GM23338 (cell line): ENCODE measurements at regions not wholly inside any gene's neighbourhood (a gene's known extent, or its start where the extent isn't known, plus 50 kb on each side); places are given as distances from the start of the nearest gene placed in this dataset.

Source experiments
- ATAC-seq: fragments of 200-7000 bp; cut with Tn5 transposase; 3 replicates; pipeline ENCODE4 v1.9.1; 2020
- DNase-seq: peaks from one replicate; pipeline ENCODE4 v3.0.0-alpha.2; 2015; ENCODE audit warnings: low spot score
- H2AFZ ChIP-seq: fragments of 200-600 bp; sonication (generic); 2 replicates; pipeline ENCODE4 v1.8.0; 2016; ENCODE audit warnings: antibody characterized with exemption, mild to moderate bottlenecking, moderate library complexity
- H3F3A ChIP-seq: fragments of 200-600 bp; sonication (generic); replicated peaks from 2 replicates; pipeline ENCODE4 v1.8.0; 2017; ENCODE audit warnings: antibody characterized with exemption, mixed run types, low read depth
- H3K27ac ChIP-seq: fragments of 200-600 bp; sonication (generic); 2 replicates; pipeline ENCODE4 v1.6.1; 2016; ENCODE audit warnings: low read depth
- H3K27me3 ChIP-seq: fragments of 200-600 bp; sonication (generic); 2 replicates; pipeline ENCODE4 v1.8.0; 2016; ENCODE audit warnings: mild to moderate bottlenecking, mixed run types, moderate library complexity; ENCODE audit not compliant: insufficient read depth
- H3K36me3 ChIP-seq: fragments of 200-600 bp; sonication (generic); 2 replicates; pipeline ENCODE4 v1.8.0; 2016; ENCODE audit warnings: mild to moderate bottlenecking; ENCODE audit not compliant: insufficient read depth
- H3K4me1 ChIP-seq: fragments of 200-600 bp; sonication (generic); 2 replicates; pipeline ENCODE4 v1.8.0; 2016; ENCODE audit warnings: mild to moderate bottlenecking, moderate library complexity; ENCODE audit not compliant: insufficient read depth
- H3K4me2 ChIP-seq: fragments of 200-600 bp; sonication (generic); 2 replicates; pipeline ENCODE4 v1.7.1; 2017; ENCODE audit warnings: mixed run types
- H3K4me3 ChIP-seq: fragments of 200-600 bp; sonication (generic); 2 replicates; pipeline ENCODE4 v1.6.1; 2016; ENCODE audit warnings: mixed run types
- H3K79me2 ChIP-seq: fragments of 200-600 bp; sonication (generic); replicated peaks from 2 replicates; pipeline ENCODE4 v1.8.0; 2017; ENCODE audit warnings: mild to moderate bottlenecking; ENCODE audit not compliant: insufficient read depth
- H3K9me2 ChIP-seq: fragments of 200-600 bp; sonication (generic); 2 replicates; pipeline ENCODE4 v1.8.0; 2017; ENCODE audit not compliant: insufficient read depth
- H4K20me1 ChIP-seq: fragments of 200-600 bp; sonication (generic); replicated peaks from 2 replicates; pipeline ENCODE4 v1.8.0; 2017; ENCODE audit warnings: mild to moderate bottlenecking; ENCODE audit not compliant: insufficient read depth
- H3K27ac Mint-ChIP-seq: 2 replicates; pipeline ENCODE4 v1.8.0; 2020; ENCODE audit warnings: inconsistent platforms, mild to moderate bottlenecking, moderate library complexity, mixed read lengths
- H3K27me3 Mint-ChIP-seq: 3 replicates; pipeline ENCODE4 v1.8.0; 2022; ENCODE audit warnings: low read depth, mild to moderate bottlenecking, moderate library complexity, mixed read lengths, inconsistent platforms; ENCODE audit not compliant: insufficient read depth, poor library complexity
- H3K36me3 Mint-ChIP-seq: 3 replicates; pipeline ENCODE4 v1.8.0; 2021; ENCODE audit warnings: low read depth, mild to moderate bottlenecking, inconsistent platforms, moderate library complexity, mixed read lengths
- H3K4me1 Mint-ChIP-seq: 3 replicates; pipeline ENCODE4 v1.8.0; 2020; ENCODE audit warnings: mild to moderate bottlenecking, inconsistent platforms, mixed read lengths
- H3K4me3 Mint-ChIP-seq: 3 replicates; pipeline ENCODE4 v1.8.0; 2021; ENCODE audit warnings: moderate library complexity, mild to moderate bottlenecking, inconsistent platforms, mixed read lengths
- H3K9me3 Mint-ChIP-seq: 3 replicates; pipeline ENCODE4 v1.8.0; 2020; ENCODE audit warnings: moderate library complexity, mild to moderate bottlenecking, inconsistent platforms, mixed read lengths
- CREB1 ChIP-seq: fragments of 250-450 bp; sonication (Bioruptor Pico); IDR thresholded peaks from 2 replicates; pipeline ENCODE4 v1.5.0; 2020; ENCODE audit warnings: low read depth, mild to moderate bottlenecking, moderate library complexity
- EZH2 ChIP-seq: fragments of 200-600 bp; sonication (generic); IDR thresholded peaks from one replicate; pipeline ENCODE4 v1.8.0; 2017; ENCODE audit warnings: antibody characterized with exemption, mild to moderate bottlenecking, low read depth; ENCODE audit not compliant: unreplicated experiment
- EZH2phosphoT487 ChIP-seq: fragments of 200-600 bp; sonication (generic); IDR thresholded peaks from one replicate; pipeline ENCODE4 v1.8.1; 2018; ENCODE audit warnings: antibody characterized with exemption; ENCODE audit not compliant: unreplicated experiment
- JUNB ChIP-seq: IDR thresholded peaks from one replicate; pipeline ENCODE4 v1.6.1; 2016; ENCODE audit warnings: antibody characterized with exemption; ENCODE audit not compliant: unreplicated experiment
- NANOG ChIP-seq: IDR thresholded peaks from 2 replicates; pipeline ENCODE4 v1.6.1; 2016; ENCODE audit warnings: antibody characterized with exemption, borderline replicate concordance
- POLR2AphosphoS5 ChIP-seq: IDR thresholded peaks from 2 replicates; pipeline ENCODE4 v1.6.1; 2016; ENCODE audit warnings: antibody characterized with exemption, low read depth
- STAT1 ChIP-seq: IDR thresholded peaks from one replicate; pipeline ENCODE4 v1.6.1; 2016; ENCODE audit warnings: antibody characterized with exemption; ENCODE audit not compliant: unreplicated experiment
- ZNF114 ChIP-seq: fragments of 250-450 bp; sonication (Bioruptor Pico); IDR thresholded peaks from 2 replicates; pipeline ENCODE4 v1.5.0; 2020; ENCODE audit warnings: mild to moderate bottlenecking, moderate library complexity
- ZNF331 ChIP-seq: fragments of 250-450 bp; sonication (Bioruptor Pico); IDR thresholded peaks from 2 replicates; pipeline ENCODE4 v1.5.0; 2020; ENCODE audit warnings: low read depth, mild to moderate bottlenecking, moderate library complexity
- TF ChIP-seq, protein P1 (sequence below), 2 experiments: fragments of 200-600 bp in 1 of 2; sonication (generic) in 1 of 2; conservative IDR thresholded peaks; 2 replicates each; pipeline versions ENCODE4 v1.5.1 to v1.6.1; 2016 to 2017; ENCODE audit warnings: antibody characterized with exemption in 2 of 2, low read depth in 2 of 2, mild to moderate bottlenecking in 2 of 2, moderate library complexity in 1 of 2
- TF ChIP-seq, protein P2 (sequence below): IDR thresholded peaks from one replicate; pipeline ENCODE4 v1.6.1; 2018; ENCODE audit warnings: antibody characterized with exemption; ENCODE audit not compliant: unreplicated experiment
- TF ChIP-seq, protein P3 (sequence below): fragments of 250-450 bp; sonication (Bioruptor Pico); IDR thresholded peaks from 2 replicates; pipeline ENCODE4 v1.5.0; 2020; ENCODE audit warnings: mild to moderate bottlenecking, moderate library complexity
- TF ChIP-seq, protein P4 (sequence below): IDR thresholded peaks from 2 replicates; pipeline ENCODE4 v1.6.1; 2016; ENCODE audit warnings: antibody characterized with exemption

DNA sequence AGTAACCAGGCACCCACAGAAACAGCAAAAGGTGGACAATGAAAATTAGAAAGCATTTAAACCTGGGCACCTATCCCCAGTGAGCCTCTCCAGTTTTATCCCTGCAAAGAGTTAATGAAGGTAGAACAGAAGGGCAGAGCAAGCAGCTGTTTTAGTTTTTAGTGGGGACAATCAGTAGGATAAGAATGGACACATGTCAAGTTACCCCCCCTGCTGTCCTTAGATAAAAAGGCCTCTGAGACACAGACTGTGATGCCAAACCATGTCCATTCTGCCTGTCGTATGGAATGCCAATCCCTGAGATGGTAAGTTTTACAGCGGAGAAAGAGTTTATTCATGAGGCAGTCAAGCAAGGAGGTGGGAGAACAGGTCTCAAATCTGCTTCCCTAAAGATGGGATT is 162.6 kb upstream of the AGR3 start:
- no peak for DNase-seq
- TF ChIP-seq EZH2 = no peak
- no peak for TF ChIP-seq JUNB
- TF ChIP-seq CREB1 (CRISPR knock-in tag) = no peak
- no peak for TF ChIP-seq NANOG
- TF ChIP-seq, protein P1, sequence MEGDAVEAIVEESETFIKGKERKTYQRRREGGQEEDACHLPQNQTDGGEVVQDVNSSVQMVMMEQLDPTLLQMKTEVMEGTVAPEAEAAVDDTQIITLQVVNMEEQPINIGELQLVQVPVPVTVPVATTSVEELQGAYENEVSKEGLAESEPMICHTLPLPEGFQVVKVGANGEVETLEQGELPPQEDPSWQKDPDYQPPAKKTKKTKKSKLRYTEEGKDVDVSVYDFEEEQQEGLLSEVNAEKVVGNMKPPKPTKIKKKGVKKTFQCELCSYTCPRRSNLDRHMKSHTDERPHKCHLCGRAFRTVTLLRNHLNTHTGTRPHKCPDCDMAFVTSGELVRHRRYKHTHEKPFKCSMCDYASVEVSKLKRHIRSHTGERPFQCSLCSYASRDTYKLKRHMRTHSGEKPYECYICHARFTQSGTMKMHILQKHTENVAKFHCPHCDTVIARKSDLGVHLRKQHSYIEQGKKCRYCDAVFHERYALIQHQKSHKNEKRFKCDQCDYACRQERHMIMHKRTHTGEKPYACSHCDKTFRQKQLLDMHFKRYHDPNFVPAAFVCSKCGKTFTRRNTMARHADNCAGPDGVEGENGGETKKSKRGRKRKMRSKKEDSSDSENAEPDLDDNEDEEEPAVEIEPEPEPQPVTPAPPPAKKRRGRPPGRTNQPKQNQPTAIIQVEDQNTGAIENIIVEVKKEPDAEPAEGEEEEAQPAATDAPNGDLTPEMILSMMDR (conservative IDR thresholded peaks at IDR 0.05; ENCODE audit: low read depth in 2 of 2) = no peak
- TF ChIP-seq, protein P2, sequence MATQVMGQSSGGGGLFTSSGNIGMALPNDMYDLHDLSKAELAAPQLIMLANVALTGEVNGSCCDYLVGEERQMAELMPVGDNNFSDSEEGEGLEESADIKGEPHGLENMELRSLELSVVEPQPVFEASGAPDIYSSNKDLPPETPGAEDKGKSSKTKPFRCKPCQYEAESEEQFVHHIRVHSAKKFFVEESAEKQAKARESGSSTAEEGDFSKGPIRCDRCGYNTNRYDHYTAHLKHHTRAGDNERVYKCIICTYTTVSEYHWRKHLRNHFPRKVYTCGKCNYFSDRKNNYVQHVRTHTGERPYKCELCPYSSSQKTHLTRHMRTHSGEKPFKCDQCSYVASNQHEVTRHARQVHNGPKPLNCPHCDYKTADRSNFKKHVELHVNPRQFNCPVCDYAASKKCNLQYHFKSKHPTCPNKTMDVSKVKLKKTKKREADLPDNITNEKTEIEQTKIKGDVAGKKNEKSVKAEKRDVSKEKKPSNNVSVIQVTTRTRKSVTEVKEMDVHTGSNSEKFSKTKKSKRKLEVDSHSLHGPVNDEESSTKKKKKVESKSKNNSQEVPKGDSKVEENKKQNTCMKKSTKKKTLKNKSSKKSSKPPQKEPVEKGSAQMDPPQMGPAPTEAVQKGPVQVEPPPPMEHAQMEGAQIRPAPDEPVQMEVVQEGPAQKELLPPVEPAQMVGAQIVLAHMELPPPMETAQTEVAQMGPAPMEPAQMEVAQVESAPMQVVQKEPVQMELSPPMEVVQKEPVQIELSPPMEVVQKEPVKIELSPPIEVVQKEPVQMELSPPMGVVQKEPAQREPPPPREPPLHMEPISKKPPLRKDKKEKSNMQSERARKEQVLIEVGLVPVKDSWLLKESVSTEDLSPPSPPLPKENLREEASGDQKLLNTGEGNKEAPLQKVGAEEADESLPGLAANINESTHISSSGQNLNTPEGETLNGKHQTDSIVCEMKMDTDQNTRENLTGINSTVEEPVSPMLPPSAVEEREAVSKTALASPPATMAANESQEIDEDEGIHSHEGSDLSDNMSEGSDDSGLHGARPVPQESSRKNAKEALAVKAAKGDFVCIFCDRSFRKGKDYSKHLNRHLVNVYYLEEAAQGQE = no peak
- TF ChIP-seq POLR2AphosphoS5 = no peak
- TF ChIP-seq, protein P3, sequence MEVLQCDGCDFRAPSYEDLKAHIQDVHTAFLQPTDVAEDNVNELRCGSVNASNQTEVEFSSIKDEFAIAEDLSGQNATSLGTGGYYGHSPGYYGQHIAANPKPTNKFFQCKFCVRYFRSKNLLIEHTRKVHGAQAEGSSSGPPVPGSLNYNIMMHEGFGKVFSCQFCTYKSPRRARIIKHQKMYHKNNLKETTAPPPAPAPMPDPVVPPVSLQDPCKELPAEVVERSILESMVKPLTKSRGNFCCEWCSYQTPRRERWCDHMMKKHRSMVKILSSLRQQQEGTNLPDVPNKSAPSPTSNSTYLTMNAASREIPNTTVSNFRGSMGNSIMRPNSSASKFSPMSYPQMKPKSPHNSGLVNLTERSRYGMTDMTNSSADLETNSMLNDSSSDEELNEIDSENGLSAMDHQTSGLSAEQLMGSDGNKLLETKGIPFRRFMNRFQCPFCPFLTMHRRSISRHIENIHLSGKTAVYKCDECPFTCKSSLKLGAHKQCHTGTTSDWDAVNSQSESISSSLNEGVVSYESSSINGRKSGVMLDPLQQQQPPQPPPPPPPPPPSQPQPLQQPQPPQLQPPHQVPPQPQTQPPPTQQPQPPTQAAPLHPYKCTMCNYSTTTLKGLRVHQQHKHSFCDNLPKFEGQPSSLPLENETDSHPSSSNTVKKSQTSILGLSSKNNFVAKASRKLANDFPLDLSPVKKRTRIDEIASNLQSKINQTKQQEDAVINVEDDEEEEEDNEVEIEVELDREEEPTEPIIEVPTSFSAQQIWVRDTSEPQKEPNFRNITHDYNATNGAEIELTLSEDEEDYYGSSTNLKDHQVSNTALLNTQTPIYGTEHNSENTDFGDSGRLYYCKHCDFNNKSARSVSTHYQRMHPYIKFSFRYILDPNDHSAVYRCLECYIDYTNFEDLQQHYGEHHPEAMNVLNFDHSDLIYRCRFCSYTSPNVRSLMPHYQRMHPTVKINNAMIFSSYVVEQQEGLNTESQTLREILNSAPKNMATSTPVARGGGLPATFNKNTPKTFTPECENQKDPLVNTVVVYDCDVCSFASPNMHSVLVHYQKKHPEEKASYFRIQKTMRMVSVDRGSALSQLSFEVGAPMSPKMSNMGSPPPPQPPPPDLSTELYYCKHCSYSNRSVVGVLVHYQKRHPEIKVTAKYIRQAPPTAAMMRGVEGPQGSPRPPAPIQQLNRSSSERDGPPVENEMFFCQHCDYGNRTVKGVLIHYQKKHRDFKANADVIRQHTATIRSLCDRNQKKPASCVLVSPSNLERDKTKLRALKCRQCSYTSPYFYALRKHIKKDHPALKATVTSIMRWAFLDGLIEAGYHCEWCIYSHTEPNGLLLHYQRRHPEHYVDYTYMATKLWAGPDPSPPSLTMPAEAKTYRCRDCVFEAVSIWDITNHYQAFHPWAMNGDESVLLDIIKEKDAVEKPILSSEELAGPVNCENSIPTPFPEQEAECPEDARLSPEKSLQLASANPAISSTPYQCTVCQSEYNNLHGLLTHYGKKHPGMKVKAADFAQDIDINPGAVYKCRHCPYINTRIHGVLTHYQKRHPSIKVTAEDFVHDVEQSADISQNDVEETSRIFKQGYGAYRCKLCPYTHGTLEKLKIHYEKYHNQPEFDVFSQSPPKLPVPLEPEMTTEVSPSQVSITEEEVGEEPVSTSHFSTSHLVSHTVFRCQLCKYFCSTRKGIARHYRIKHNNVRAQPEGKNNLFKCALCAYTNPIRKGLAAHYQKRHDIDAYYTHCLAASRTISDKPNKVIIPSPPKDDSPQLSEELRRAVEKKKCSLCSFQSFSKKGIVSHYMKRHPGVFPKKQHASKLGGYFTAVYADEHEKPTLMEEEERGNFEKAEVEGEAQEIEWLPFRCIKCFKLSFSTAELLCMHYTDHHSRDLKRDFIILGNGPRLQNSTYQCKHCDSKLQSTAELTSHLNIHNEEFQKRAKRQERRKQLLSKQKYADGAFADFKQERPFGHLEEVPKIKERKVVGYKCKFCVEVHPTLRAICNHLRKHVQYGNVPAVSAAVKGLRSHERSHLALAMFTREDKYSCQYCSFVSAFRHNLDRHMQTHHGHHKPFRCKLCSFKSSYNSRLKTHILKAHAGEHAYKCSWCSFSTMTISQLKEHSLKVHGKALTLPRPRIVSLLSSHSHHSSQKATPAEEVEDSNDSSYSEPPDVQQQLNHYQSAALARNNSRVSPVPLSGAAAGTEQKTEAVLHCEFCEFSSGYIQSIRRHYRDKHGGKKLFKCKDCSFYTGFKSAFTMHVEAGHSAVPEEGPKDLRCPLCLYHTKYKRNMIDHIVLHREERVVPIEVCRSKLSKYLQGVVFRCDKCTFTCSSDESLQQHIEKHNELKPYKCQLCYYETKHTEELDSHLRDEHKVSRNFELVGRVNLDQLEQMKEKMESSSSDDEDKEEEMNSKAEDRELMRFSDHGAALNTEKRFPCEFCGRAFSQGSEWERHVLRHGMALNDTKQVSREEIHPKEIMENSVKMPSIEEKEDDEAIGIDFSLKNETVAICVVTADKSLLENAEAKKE (CRISPR knock-in tag) = no peak
- TF ChIP-seq, protein P4, sequence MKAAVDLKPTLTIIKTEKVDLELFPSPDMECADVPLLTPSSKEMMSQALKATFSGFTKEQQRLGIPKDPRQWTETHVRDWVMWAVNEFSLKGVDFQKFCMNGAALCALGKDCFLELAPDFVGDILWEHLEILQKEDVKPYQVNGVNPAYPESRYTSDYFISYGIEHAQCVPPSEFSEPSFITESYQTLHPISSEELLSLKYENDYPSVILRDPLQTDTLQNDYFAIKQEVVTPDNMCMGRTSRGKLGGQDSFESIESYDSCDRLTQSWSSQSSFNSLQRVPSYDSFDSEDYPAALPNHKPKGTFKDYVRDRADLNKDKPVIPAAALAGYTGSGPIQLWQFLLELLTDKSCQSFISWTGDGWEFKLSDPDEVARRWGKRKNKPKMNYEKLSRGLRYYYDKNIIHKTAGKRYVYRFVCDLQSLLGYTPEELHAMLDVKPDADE = no peak
- TF ChIP-seq ZNF331 (CRISPR knock-in tag) = no peak
- TF ChIP-seq STAT1 = no peak
- no peak for TF ChIP-seq ZNF114 (CRISPR knock-in tag)
- no peak for TF ChIP-seq EZH2phosphoT487
- H3K27me3 ChIP-seq = no peaks in the 10 kb centered on the region
- H3K4me3 Mint-ChIP-seq = no peak overlapping the region
- H3K36me3 Mint-ChIP-seq = no peaks in the 10 kb centered on the region
- no peak overlapping the region for H3K4me3 ChIP-seq
- H4K20me1 ChIP-seq = no peaks in the 10 kb centered on the region
- no peaks in the 10 kb centered on the region for H3F3A ChIP-seq
- peaks cover 2% of the 10 kb centered on the region for H3K27me3 Mint-ChIP-seq
- H3K27ac Mint-ChIP-seq = no peak overlapping the region
- H3K9me2 ChIP-seq = peaks cover 2% of the 10 kb centered on the region; the same call in 1 of the 2 replicates
- H3K4me1 ChIP-seq = peaks cover 7% of the 10 kb centered on the region; the same call in 1 of the 2 replicates
- peaks cover 4% of the 10 kb centered on the region; the same call in 2 of the 3 replicates for H3K4me1 Mint-ChIP-seq
- no peaks in the 10 kb centered on the region for H3K79me2 ChIP-seq
- no peak overlapping the region for H2AFZ ChIP-seq
- no peak overlapping the region for H3K27ac ChIP-seq
- ATAC-seq = no peak
- no peaks in the 10 kb centered on the region for H3K9me3 Mint-ChIP-seq
- H3K4me2 ChIP-seq = no peak overlapping the region
- H3K36me3 ChIP-seq = no peaks in the 10 kb centered on the region
